Stimulated activated naive CD8-positive, alpha-beta T cell treated with anti-CD3 and anti-CD28 coated beads, Interleukin-15, amount 100 ng/mL, for 72 hours (primary cell): ENCODE measurements at regions not wholly inside any gene's neighbourhood (a gene's known extent, or its start where the extent isn't known, plus 50 kb on each side); places are given as distances from the start of the nearest gene placed in this dataset.

Experiments used
- ATAC-seq: fragments of 150-1000 bp; cut with Tn5 transposase; 2 replicates; pipeline ENCODE4 v1.10.0; 2021; ENCODE audit warnings: mild to moderate bottlenecking, moderate library complexity
- DNase-seq, 2 donors: peaks; one replicate each; pipeline ENCODE4 v3.0.0; 2021 to 2022
- H3K27ac Mint-ChIP-seq, 2 donors: one replicate each; pipeline ENCODE4 v1.8.0; 2022; ENCODE audit warnings: mild to moderate bottlenecking in 2 of 2, mixed read lengths in 2 of 2, moderate library complexity in 2 of 2
- H3K27me3 Mint-ChIP-seq: one replicate; pipeline ENCODE4 v1.8.0; 2022; ENCODE audit warnings: mixed read lengths
- H3K4me1 Mint-ChIP-seq: one replicate; pipeline ENCODE4 v1.8.0; 2022; ENCODE audit warnings: mild to moderate bottlenecking, mixed read lengths
- H3K4me3 Mint-ChIP-seq, 2 donors: one replicate each; pipeline ENCODE4 v1.8.0; 2022; ENCODE audit warnings: mild to moderate bottlenecking in 2 of 2, mixed read lengths in 2 of 2, moderate library complexity in 1 of 2
- H3K9me3 Mint-ChIP-seq, 2 donors: one replicate each; pipeline ENCODE4 v1.8.0; 2022; ENCODE audit warnings: mixed read lengths in 2 of 2

DNA sequence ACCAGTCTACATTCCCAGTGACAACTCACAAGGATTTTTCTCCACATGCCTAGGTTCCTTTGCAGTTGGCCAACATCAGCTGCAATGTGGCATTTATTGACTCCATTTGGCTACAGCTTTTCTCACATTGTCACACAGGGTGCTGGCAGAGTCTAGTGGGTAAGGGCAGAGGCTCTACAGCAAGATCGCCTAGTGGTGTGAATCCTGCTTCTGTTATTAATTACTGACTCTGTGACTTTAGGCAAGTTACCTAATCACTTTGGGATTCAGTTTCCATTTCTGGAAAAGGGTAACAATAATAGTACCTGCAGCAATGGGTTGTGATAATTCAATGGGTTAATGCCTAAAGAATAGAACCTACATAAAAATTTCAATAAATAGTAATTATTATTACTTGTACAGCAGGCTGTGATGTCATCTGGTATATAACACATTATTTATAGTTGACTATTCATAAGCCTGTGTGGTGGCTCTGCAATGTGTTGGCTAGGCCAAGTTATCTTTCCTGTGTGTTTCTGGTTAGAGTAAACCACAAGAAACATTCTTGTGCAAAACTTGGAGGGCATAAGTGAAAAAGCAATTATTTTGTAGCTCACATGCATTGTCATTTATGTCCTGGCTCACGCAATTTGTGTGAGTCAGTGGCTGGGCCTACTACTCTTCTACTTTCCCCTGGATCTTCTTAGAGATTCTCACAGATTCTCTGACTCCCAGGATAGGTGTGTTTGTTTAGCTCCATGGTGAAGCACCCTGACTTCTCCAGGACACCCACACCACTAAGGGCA, 59.5 kb downstream of the PTGS2 start:
- Mint-ChIP-seq H3K4me1 (peaks cover 29% of the 10 kb centered on the region), H3K4me3 (no peak overlapping the region), H3K27me3 (no peaks in the 10 kb centered on the region), H3K9me3 (no peaks in the 10 kb centered on the region), H3K27ac (no peak overlapping the region)
- ATAC-seq, result peak; percentile 88
- DNase-seq, result peak; percentile 7 to 38

DNA sequence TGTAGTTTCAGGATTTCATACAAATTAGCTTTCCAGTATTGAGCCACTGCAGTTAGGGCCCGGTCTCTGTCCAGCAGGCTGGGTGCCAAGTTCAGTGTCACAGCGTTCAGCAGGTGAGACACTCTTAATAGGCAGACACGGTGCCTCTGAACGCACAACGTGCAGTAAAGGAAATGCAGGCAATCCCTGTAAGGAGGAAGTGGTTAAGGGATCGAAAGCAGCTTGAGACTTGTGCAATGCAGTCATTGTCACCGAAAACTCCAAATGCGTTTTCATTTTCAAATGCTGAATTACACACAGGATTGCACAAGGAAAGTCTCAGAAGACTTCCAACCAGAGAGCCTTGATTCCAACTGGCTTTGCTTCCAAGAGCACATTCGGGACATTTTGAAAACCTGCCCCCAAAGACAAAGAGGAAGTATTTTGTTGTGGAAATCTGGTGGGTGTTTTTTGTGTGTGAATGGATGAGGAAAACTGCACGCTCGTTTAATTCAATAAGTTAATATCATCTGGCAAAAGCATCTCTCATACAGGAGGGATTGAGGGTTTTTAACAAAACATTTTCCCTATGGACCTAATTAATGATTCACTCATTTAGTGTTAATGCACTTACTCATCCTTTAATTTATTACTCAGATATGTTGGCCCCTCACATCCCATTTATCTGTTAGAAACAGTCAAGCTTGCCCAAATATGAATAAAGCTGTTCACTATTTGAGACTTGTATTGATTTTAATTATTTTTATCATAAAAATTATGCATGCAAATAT, 61.6 kb downstream of the PTGS2 start:
- Mint-ChIP-seq H3K27ac (peak overlapping the region in 1 of 2 donors; percentile 27), H3K4me1 (peaks cover 49% of the 10 kb centered on the region), H3K9me3 (no peaks in the 10 kb centered on the region), H3K4me3 (peak overlapping the region; percentile 42 to 65), H3K27me3 (no peaks in the 10 kb centered on the region)
- ATAC-seq, result peak; percentile 92
- DNase-seq, result peak; percentile 34 to 68

DNA sequence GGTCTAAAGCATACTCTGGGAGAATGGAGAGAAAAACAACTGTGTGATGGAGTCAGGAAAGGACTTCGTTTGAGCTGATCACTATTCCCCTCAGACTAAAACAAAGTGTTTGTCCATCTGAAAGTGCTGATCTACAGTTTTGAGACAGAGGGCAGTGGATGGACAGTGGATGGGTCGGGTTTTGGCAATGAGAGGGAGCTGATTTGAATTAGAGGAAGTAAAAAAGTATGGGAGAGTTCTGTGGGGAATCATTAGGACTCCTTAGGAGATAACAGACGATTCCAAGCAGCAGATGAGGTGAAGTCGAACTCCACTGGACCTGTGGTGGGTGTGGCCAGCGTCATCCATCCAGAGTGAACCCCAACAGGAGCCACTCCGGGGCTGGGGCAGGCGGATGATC, 62.3 kb downstream of the PTGS2 start:
- Mint-ChIP-seq H3K4me3 (peak overlapping the region; percentile 11 to 60), H3K9me3 (no peaks in the 10 kb centered on the region), H3K27me3 (peaks cover 2% of the 10 kb centered on the region), H3K27ac (no peak overlapping the region), H3K4me1 (peaks cover 49% of the 10 kb centered on the region)
- DNase-seq (no peak), ATAC-seq (no peak)

DNA sequence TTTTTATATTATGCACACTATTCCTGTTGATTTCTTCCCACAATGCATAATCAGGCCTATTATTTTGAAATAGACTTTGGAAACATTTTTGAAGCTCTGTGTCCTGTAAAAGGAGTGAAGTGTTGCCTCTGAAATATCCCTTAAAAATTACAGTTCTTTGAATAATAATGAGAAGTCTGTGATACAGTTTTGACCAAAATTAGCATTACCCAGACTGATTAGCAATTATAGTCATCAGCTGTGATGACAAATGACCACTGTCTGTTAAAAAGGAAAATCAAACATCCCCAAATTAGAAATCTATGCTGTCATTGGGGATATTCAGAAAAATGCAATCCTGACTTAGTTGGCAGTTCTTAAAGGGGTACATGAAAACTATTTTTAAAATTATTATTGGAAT, 63.7 kb downstream of the PTGS2 start:
- Mint-ChIP-seq H3K9me3 (no peaks in the 10 kb centered on the region), H3K27ac (no peak overlapping the region), H3K4me1 (peaks cover 48% of the 10 kb centered on the region), H3K4me3 (no peak overlapping the region), H3K27me3 (peaks cover 12% of the 10 kb centered on the region)
- DNase-seq (no peak), ATAC-seq (no peak)

DNA sequence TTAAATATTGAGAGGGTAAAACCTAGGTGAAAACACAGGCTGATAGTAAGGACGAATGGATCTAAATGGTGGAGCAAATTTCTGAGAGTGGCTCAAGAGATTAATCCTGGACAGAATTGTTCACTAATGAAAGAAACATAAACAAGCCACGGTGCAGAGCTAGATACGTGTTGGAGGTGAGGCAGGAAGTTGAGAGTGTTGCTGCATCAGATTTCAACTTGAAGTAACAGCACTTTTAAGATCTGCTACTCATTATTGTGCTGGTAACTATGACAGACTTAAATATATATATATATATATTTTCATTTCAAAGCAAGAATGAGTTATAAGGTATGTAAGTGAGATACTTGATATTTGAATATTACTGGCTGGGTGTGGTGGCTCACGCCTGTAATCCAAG, 64.9 kb downstream of the PTGS2 start:
- ATAC-seq (no peak), DNase-seq (no peak)
- Mint-ChIP-seq H3K4me1 (peaks cover 39% of the 10 kb centered on the region), H3K27me3 (peaks cover 12% of the 10 kb centered on the region), H3K9me3 (no peaks in the 10 kb centered on the region), H3K4me3 (no peak overlapping the region), H3K27ac (peak overlapping the region in 1 of 2 donors; percentile 1)

DNA sequence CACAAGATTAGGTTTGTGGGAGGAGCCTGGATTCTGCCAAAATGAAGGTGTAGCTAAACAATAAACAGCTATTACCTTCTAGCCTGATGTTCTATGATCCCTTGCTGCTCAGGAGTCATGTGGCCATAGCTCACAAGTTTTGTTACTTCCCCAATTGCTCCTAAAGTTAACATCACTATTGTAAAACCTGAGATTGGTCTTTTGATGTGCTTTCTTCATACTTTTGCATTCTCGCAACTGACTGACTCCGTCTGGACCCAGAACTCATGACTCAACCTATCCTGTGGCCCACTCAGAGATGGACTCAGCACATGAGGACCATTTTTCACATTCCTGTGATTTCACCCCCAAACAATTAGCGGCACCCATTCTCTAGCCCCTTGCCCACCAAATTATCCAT, 69.1 kb downstream of the PTGS2 start:
- Mint-ChIP-seq H3K4me1 (peaks cover 23% of the 10 kb centered on the region), H3K4me3 (no peak overlapping the region), H3K9me3 (no peaks in the 10 kb centered on the region), H3K27me3 (peaks cover 36% of the 10 kb centered on the region), H3K27ac (no peak overlapping the region)
- ATAC-seq (no peak), DNase-seq (no peak)

DNA sequence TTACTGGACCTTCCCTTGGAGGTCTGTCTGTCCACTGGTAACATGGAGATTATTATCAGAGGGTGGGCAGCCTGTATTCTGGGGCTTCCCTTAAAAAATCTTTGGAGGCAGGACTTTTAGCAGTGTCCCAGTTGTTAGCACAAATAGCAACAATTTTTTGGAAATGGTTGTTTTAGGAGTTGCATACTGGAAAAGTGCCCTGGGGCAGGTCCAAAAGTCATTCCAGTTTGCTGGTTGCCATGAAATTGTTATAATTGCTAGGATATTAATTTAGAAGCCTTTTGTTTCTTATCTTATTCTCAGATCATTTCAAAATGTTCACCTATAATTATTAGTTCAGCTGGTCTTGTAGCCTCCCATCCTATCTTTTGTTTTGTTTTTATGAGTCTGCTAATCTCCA, 71.0 kb downstream of the PTGS2 start:
- Mint-ChIP-seq H3K9me3 (no peaks in the 10 kb centered on the region), H3K27me3 (peaks cover 55% of the 10 kb centered on the region), H3K27ac (no peak overlapping the region), H3K4me3 (no peak overlapping the region), H3K4me1 (peaks cover 13% of the 10 kb centered on the region)
- DNase-seq (no peak), ATAC-seq (no peak)

DNA sequence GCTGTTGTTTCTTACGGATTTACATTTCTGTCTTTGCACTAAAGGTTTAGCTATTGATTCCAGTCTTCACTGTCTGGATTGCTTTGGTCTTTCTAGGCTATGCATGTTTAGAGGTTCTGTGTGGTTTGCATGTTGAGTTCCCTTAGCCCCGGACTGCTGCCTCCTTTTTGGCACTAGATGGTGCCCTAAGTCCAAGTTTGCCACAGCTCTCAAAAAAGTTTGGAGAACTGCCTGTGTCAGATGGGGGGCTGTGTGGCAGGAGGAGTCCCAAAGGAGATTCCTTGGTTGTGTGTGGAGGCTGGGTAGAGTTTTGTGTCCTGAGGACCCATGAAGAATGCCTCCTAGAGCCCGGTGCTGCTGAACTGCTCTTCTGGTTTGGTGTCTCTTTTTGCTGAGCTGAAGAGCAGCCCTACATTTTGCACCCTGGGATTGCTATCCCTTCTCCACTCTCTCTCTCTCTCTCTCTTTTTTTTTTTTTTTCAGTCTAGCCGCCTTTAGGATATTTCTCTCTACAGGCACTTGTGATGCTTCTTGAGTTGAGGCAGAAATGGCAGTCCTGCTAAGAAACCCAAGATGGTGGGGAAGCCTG, 74.4 kb downstream of the PTGS2 start:
- Mint-ChIP-seq H3K27me3 (peaks cover 66% of the 10 kb centered on the region), H3K4me1 (peaks cover 7% of the 10 kb centered on the region), H3K27ac (no peak overlapping the region), H3K9me3 (peaks cover 0 to 4% of the 10 kb centered on the region in 2 donors), H3K4me3 (no peak overlapping the region)
- ATAC-seq, result peak; percentile 73
- peak; percentile 13 to 40 for DNase-seq

DNA sequence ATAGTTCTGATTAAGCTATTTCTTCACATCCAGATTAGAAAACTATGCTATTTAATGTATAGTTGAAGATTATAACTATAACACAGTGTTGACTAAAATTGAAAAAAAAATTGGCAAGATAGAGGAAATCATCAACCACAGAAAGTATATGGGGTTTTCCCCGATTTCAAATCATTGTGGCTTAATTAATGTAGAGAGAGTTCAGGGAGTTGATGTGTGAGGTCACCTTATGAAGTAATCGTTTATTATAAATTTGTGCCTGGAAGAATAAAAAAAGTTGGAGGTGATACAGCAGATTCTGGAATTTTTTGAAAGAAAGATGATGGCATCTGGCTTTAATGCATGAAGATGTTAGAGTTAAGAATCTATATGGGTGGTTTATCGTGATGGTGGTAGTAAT, 84.3 kb downstream of the PTGS2 start:
- no peak overlapping the region for H3K27ac Mint-ChIP-seq
- no peak overlapping the region for H3K4me3 Mint-ChIP-seq
- ATAC-seq (peak; percentile 87), DNase-seq (no peak)
- peaks cover 19 to 29% of the 10 kb centered on the region in 2 donors for H3K9me3 Mint-ChIP-seq
- peaks cover 9% of the 10 kb centered on the region for H3K4me1 Mint-ChIP-seq
- H3K27me3 Mint-ChIP-seq, result peaks cover 77% of the 10 kb centered on the region

DNA sequence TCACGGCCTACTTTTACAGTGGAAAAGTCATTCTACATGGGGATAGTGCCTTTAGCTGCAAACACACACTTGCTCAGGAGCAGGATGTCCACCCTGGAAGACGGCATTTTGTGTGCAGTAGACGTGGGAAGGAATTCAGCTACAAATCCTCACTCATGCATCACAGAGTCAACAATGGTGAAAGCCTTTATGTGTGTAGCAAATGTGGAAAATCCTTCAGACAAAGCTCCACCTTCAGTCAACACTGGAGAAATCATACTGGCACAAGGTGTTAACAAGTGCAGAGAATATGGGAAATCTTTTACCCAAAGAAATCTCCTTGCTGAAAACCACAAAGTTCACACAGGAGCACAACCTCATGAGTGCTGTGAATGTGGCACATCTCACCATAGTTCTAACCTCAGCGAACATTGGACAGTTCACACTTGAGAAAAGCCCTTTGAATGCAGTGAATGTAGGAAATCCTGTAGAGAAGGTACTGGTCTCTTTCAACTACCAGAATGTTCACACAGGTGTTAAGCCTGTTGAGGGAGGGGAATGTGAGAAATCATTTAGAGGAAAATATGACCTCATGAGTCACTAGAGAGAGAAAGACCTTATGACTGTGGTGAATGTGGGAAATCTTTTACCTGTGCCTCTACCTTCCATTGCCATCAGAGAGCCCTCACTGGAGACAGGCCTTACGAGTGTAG, 101.8 kb downstream of the PTGS2 start:
- Mint-ChIP-seq H3K4me1 (peaks cover 22% of the 10 kb centered on the region), H3K27me3 (peaks cover 25% of the 10 kb centered on the region), H3K9me3 (peaks cover 15 to 16% of the 10 kb centered on the region in 2 donors), H3K27ac (no peak overlapping the region), H3K4me3 (no peak overlapping the region)
- DNase-seq (no peak), ATAC-seq (peak; percentile 74)

DNA sequence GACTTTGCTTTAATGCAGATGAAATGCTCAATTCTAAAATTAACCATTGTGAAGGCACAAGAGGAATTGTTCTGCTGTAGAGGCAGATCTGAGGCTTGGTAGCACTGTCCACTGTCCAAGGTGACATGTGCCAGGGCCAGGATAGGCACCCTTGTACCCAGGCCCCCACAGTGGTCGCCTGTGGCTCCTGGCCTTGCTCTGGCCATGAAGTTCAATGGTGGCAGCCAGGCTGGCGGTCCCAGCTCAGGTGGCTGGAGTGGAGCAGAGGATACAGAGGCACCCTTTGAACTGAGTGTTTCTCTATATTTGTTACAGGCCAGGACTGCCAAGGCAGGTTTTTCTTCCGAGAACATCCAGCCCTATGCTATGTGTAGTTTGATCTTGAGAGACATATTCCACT, 102.6 kb downstream of the PTGS2 start:
- peaks cover 18% of the 10 kb centered on the region for H3K27me3 Mint-ChIP-seq
- no peak for DNase-seq
- ATAC-seq, result no peak
- H3K4me1 Mint-ChIP-seq, result peaks cover 25% of the 10 kb centered on the region
- H3K4me3 Mint-ChIP-seq, result no peak overlapping the region
- peaks cover 6 to 10% of the 10 kb centered on the region in 2 donors for H3K9me3 Mint-ChIP-seq
- no peak overlapping the region for H3K27ac Mint-ChIP-seq

DNA sequence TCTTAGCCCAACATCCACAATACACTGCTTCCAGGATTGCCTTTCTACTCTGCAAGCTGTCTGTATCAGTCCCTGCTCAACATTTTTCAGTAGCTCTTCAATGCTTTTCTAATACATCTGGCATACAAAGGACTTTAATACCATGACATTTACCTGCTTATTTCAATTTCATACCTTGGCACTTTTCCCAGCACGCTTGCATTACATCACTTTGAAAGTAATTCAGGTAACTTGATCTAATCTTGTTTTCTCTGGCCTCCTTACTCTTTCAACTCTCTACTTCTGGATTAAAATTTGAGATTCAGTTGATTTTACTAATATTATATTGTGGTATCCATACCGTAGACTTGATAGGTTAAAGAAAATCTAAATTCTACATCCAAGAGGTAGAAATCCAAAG, 103.0 kb downstream of the PTGS2 start:
- H3K4me1 Mint-ChIP-seq, result peaks cover 29% of the 10 kb centered on the region
- peaks cover 14% of the 10 kb centered on the region for H3K27me3 Mint-ChIP-seq
- H3K9me3 Mint-ChIP-seq, result peaks cover 2 to 6% of the 10 kb centered on the region in 2 donors
- no peak overlapping the region for H3K27ac Mint-ChIP-seq
- DNase-seq (no peak), ATAC-seq (no peak)
- no peak overlapping the region for H3K4me3 Mint-ChIP-seq

DNA sequence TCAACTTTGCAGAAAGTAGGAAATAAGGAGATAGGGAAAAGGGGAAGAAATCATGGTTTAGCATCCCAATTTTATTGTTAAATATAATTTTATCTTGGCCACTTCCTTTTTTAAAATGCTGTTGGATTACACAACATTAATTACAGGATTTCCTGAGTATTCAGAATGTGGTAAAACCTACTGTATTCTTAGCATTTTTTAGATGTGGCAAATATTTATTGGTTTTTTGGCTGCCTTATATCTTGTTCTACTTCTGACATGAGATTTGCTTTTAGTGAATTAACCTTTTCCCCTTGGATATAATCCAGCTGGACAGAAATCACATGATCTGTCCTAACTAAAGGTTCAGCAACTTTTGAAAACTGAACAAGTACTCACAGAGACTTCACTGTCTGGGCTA, 104.9 kb downstream of the PTGS2 start:
- Mint-ChIP-seq H3K4me1 (peaks cover 38% of the 10 kb centered on the region), H3K27ac (no peak overlapping the region), H3K4me3 (no peak overlapping the region), H3K9me3 (no peaks in the 10 kb centered on the region), H3K27me3 (peaks cover 12% of the 10 kb centered on the region)
- ATAC-seq (no peak), DNase-seq (no peak)

DNA sequence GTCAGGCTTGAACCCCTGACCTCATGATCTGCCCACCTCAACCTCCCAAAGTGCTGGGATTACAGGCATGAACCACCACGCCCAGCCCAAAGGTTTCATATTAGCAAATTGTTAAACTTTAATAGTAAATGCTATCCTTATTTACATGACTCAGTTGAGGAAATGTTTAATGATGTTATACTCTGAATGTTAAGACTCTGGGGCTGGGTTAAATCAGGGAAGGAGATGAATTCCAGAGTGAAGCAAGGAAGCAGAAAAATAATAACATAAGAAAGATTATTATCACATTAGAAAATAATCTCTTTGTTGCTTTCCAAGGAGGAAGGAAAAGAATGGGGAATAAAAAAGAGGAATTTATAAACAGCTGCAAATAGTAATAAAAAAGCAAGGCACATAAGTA, 105.3 kb downstream of the PTGS2 start:
- no peaks in the 10 kb centered on the region for H3K9me3 Mint-ChIP-seq
- no peak for DNase-seq
- H3K27ac Mint-ChIP-seq, result no peak overlapping the region
- H3K4me3 Mint-ChIP-seq, result no peak overlapping the region
- no peak for ATAC-seq
- H3K27me3 Mint-ChIP-seq, result peaks cover 12% of the 10 kb centered on the region
- H3K4me1 Mint-ChIP-seq, result peaks cover 38% of the 10 kb centered on the region

DNA sequence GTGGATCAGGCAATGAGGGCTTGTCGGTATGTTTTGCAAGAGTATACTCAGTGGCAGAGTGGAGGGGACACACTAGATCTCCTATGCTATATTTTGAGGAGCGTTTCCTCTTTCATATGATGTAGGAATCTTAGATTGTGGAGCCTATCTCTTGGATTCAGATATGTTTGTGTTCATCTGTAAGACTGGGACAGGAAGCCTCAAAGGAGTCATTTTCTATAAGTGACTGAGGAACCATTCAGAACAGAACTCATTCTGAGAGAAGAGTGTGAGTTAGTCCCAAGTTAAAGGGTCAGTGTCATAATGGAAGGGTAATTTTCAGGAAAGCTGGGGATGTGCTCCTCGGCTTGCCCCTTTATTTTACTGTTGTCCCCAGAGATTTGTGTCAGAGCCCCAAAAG, 107.7 kb downstream of the PTGS2 start:
- peaks cover 24% of the 10 kb centered on the region for H3K4me1 Mint-ChIP-seq

More for the DNA sequence above, 107.7 kb downstream of the PTGS2 start:
- H3K4me3 Mint-ChIP-seq, result no peak overlapping the region
- DNase-seq, result no peak
- ATAC-seq, result peak; percentile 43
- H3K27me3 Mint-ChIP-seq, result peaks cover 12% of the 10 kb centered on the region
- H3K9me3 Mint-ChIP-seq, result no peaks in the 10 kb centered on the region
- no peak overlapping the region for H3K27ac Mint-ChIP-seq
